RWPE1 (cell line): ENCODE measurements at regions not wholly inside any gene's neighbourhood (a gene's known extent, or its start where the extent isn't known, plus 50 kb on each side); places are given as distances from the start of the nearest gene placed in this dataset.
A peak's percentile ranks its signal among the peaks of the same experiment; 100 is the strongest.

ENCODE experiments used
- CTCF ChIA-PET: fragments of 350-600 bp; sonication (Branson Sonifier 250); formaldehyde crosslinking; extraction: SDS; loops from one replicate; lab custom pipeline; 2021; lab: Yijun Ruan, JAX
- POLR2A ChIA-PET: fragments of 400-600 bp; formaldehyde crosslinking; extraction: SDS; loops from one replicate; lab custom pipeline; 2020; ENCODE audit warnings: antibody characterized with exemption; ENCODE audit not compliant: low non-redundant PET; lab: Yijun Ruan, JAX
- DNase-seq: peaks from one replicate; pipeline ENCODE4 v3.0.0; 2012; ENCODE audit warnings: low spot score
- H3K27ac ChIP-seq: fragments of 450-650 bp; 2 replicates; pipeline ENCODE4 v1.5.1; 2017
- CTCF ChIP-seq: fragments of 450-650 bp; conservative IDR thresholded peaks from 2 replicates; pipeline ENCODE4 v1.5.1; 2017; ENCODE audit warnings: low read depth, mild to moderate bottlenecking

DNA sequence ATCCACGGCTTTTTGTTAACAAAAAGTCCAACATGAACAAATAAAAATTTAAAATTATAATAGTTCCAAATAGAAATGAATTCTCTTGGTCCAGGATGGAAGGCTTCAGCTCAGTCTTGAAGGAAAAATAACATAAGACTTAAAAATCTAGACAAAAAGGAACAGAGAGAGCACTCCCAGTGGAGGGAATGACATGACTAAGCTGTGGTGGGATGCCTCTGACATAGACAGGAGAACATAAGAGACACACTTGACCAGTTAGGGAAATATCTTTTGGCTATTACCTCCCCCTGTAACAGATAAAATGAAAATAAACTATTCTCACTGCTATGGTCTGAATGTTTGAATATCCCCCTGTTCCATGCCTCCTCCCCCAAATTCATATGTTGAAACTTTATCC is 106.8 kb downstream of the BBS10 start:
- CTCF ChIA-PET, result no interaction called here
- no peak overlapping the region for H3K27ac ChIP-seq
- TF ChIP-seq CTCF, result no peak
- POLR2A ChIA-PET, result no interaction called here
- DNase-seq, result no peak

GRCh38 chr12:76240281-76240680 is 107.9 kb downstream of the BBS10 start:
- POLR2A ChIA-PET, result no interaction called here
- CTCF ChIA-PET, result interaction anchor here (0.6 kb wide), 1 partner anchor 883 kb away, joined by 3 read pairs; no protein-coding TSS in a partner anchor
- DNase-seq, result no peak
- TF ChIP-seq CTCF, result no peak
- no peak overlapping the region for H3K27ac ChIP-seq

GRCh38 chr12:76238688-76239087 is 109.5 kb downstream of the BBS10 start:
- TF ChIP-seq CTCF, result no peak
- ChIA-PET CTCF (no interaction called here), POLR2A (no interaction called here)
- no peak for DNase-seq
- no peak overlapping the region for H3K27ac ChIP-seq

GRCh38 chr12:76237086-76237701 is 111.0 kb downstream of the BBS10 start:
- H3K27ac ChIP-seq, result peak overlapping the region; percentile 60; the same call in 1 of the 2 replicates
- DNase-seq, result no peak
- no peak for TF ChIP-seq CTCF
- CTCF ChIA-PET, result interaction anchor here (0.5 kb wide), 1 partner anchor 1348 kb away, joined by 3 read pairs; no protein-coding TSS in a partner anchor
- POLR2A ChIA-PET, result no interaction called here

DNA sequence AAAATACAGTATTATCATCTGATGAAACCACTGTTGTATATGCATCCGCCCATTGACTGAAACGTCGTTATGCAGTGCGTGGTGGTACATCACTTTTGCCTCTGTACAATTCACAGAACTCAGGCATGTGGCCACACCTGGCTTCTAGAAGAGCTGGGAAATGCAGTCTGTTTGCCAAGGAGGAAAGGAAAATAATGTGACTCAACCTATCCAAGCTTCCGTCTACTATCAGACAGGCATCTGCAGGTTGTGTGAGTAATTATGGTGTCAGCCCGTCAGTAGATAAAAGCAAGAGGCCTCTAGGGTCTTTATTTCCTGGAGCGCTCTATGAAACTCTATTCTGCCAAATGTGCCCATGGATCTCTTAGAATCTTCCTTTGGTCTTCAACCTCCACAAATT is 111.6 kb downstream of the BBS10 start:
- no peak overlapping the region for H3K27ac ChIP-seq
- ChIA-PET POLR2A (no interaction called here), CTCF (interaction anchor here (0.5 kb wide), 1 partner anchor 1348 kb away, joined by 3 read pairs; no protein-coding TSS in a partner anchor)
- no peak for TF ChIP-seq CTCF
- peak; percentile 90 for DNase-seq

GRCh38 chr12:76234741-76235140 is 113.5 kb downstream of the BBS10 start:
- TF ChIP-seq CTCF, result no peak
- POLR2A ChIA-PET, result no interaction called here
- no peak overlapping the region for H3K27ac ChIP-seq
- no peak for DNase-seq
- CTCF ChIA-PET, result no interaction called here
